ENCODE measurements at regions not wholly inside any gene's neighbourhood (a gene's known extent, or its start where the extent isn't known, plus 50 kb on each side); places are given as distances from the start of the nearest gene placed in this dataset.

GRCh38 chr2:2738684-2739083 is 407.6 kb upstream of the MYT1L start:
- BruUV-seq (replicated peaks): no TSS peak
- Histone ChIP-seq H3K4me3 (ENCODE audit: low read depth, low read length) (no peak overlapping the region), H3K36me3 (ENCODE audit: control insufficient read depth, insufficient read depth, low read length) (no peaks in the 10 kb centered on the region), H3K4me1 (no peaks in the 10 kb centered on the region), H3K27me3 (replicated peaks; ENCODE audit: control insufficient read depth, insufficient read depth, low read length) (no peaks in the 10 kb centered on the region), H3K9me3 (no peaks in the 10 kb centered on the region)
- Mint-ChIP-seq H3K4me3 (ENCODE audit: unreplicated experiment) (no peak overlapping the region), H3K27me3 (ENCODE audit: insufficient read depth, unreplicated experiment) (peaks cover 29% of the 10 kb centered on the region), H3K9me3 (ENCODE audit: unreplicated experiment) (peaks cover 15% of the 10 kb centered on the region), H3K27ac (ENCODE audit: unreplicated experiment) (no peak overlapping the region), H3K4me1 (ENCODE audit: low read depth, unreplicated experiment) (no peaks in the 10 kb centered on the region), H3K36me3 (ENCODE audit: insufficient read depth, unreplicated experiment) (no peaks in the 10 kb centered on the region)
- intact Hi-C loops (cut with micrococcal nuclease; ENCODE audit: unreplicated experiment): no loop called here
- TF ChIP-seq, protein P1, sequence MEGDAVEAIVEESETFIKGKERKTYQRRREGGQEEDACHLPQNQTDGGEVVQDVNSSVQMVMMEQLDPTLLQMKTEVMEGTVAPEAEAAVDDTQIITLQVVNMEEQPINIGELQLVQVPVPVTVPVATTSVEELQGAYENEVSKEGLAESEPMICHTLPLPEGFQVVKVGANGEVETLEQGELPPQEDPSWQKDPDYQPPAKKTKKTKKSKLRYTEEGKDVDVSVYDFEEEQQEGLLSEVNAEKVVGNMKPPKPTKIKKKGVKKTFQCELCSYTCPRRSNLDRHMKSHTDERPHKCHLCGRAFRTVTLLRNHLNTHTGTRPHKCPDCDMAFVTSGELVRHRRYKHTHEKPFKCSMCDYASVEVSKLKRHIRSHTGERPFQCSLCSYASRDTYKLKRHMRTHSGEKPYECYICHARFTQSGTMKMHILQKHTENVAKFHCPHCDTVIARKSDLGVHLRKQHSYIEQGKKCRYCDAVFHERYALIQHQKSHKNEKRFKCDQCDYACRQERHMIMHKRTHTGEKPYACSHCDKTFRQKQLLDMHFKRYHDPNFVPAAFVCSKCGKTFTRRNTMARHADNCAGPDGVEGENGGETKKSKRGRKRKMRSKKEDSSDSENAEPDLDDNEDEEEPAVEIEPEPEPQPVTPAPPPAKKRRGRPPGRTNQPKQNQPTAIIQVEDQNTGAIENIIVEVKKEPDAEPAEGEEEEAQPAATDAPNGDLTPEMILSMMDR (IDR thresholded peaks at IDR 0.05; ENCODE audit: insufficient read depth in 1 of 2, low read depth in 1 of 2, low read length in 1 of 2, severe bottlenecking in 1 of 2, unreplicated experiment in 1 of 2): no peak
- DNase-seq: no peak
- ChIA-PET POLR2A (no interaction called here), CTCF (no interaction called here)

- H3K4me3 Mint-ChIP-seq (ENCODE audit: unreplicated experiment): no peak overlapping the region
Measured at GRCh38 chr2:2738276-2738675, 407.2 kb upstream of the MYT1L start.

DNA sequence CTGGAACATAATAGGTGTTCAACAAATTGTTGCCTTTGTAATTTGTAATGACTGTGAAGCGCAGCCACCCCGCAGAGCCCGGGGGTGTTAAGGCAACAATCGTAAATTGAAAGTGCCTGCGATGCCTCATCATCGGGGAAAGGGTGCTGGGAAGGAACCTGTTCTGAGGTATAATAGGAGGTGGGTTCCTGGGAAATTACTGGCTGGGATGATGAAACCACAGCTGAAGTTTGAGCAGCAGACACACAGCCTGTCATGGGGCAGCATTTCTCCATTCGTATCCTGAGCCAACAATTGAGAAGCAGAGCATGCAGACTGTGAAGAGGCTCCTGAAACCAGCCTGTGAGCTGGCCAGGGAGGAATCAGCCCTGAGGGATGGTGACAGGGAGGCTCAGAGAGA is 404.0 kb upstream of the MYT1L start:
- no peak overlapping the region for H3K27ac Mint-ChIP-seq (ENCODE audit: unreplicated experiment)
- Histone ChIP-seq H3K27me3 (replicated peaks; ENCODE audit: control insufficient read depth, insufficient read depth, low read length) (no peaks in the 10 kb centered on the region), H3K4me1 (no peaks in the 10 kb centered on the region), H3K36me3 (ENCODE audit: control insufficient read depth, insufficient read depth, low read length) (no peaks in the 10 kb centered on the region), H3K4me3 (ENCODE audit: low read depth, low read length) (no peak overlapping the region), H3K9me3 (no peaks in the 10 kb centered on the region)
- H3K9me3 Mint-ChIP-seq (ENCODE audit: unreplicated experiment): peaks cover 7% of the 10 kb centered on the region
- no TSS peak for BruUV-seq (replicated peaks)
- H3K27me3 Mint-ChIP-seq (ENCODE audit: insufficient read depth, unreplicated experiment): peaks cover 35% of the 10 kb centered on the region
- H3K4me1 Mint-ChIP-seq (ENCODE audit: low read depth, unreplicated experiment): no peaks in the 10 kb centered on the region
- no peak overlapping the region for H3K4me3 Mint-ChIP-seq (ENCODE audit: unreplicated experiment)
- ChIA-PET CTCF (interaction anchor here (0.6 kb wide), 1 partner anchor 114 kb away, joined by 4 read pairs; no protein-coding TSS in a partner anchor), POLR2A (no interaction called here)
- TF ChIP-seq, protein P1 (IDR thresholded peaks at IDR 0.05; ENCODE audit: insufficient read depth in 1 of 2, low read depth in 1 of 2, low read length in 1 of 2, severe bottlenecking in 1 of 2, unreplicated experiment in 1 of 2): no peak
- intact Hi-C loops (cut with micrococcal nuclease; ENCODE audit: unreplicated experiment): no loop called here
- no peaks in the 10 kb centered on the region for H3K36me3 Mint-ChIP-seq (ENCODE audit: insufficient read depth, unreplicated experiment)
- no peak for DNase-seq

More at GRCh38 chr2:2738276-2738675, 407.2 kb upstream of the MYT1L start:
- Histone ChIP-seq H3K27me3 (replicated peaks; ENCODE audit: control insufficient read depth, insufficient read depth, low read length) (no peaks in the 10 kb centered on the region), H3K4me3 (ENCODE audit: low read depth, low read length) (no peak overlapping the region), H3K4me1 (no peaks in the 10 kb centered on the region), H3K36me3 (ENCODE audit: control insufficient read depth, insufficient read depth, low read length) (no peaks in the 10 kb centered on the region), H3K9me3 (no peaks in the 10 kb centered on the region)
- H3K27me3 Mint-ChIP-seq (ENCODE audit: insufficient read depth, unreplicated experiment): peaks cover 29% of the 10 kb centered on the region
- no peak for DNase-seq
- TF ChIP-seq, protein P1 (IDR thresholded peaks at IDR 0.05; ENCODE audit: insufficient read depth in 1 of 2, low read depth in 1 of 2, low read length in 1 of 2, severe bottlenecking in 1 of 2, unreplicated experiment in 1 of 2): no peak
- BruUV-seq (replicated peaks): no TSS peak
- no peaks in the 10 kb centered on the region for H3K36me3 Mint-ChIP-seq (ENCODE audit: insufficient read depth, unreplicated experiment)
- no peak overlapping the region for H3K27ac Mint-ChIP-seq (ENCODE audit: unreplicated experiment)
- POLR2A ChIA-PET: no interaction called here
- CTCF ChIA-PET: no interaction called here
- H3K4me1 Mint-ChIP-seq (ENCODE audit: low read depth, unreplicated experiment): no peaks in the 10 kb centered on the region
- intact Hi-C loops (cut with micrococcal nuclease; ENCODE audit: unreplicated experiment): no loop called here
- peaks cover 15% of the 10 kb centered on the region for H3K9me3 Mint-ChIP-seq (ENCODE audit: unreplicated experiment)

Measured in Caco-2 (cell line).